ENCODE measurements at regions not wholly inside any gene's neighbourhood (a gene's known extent, or its start where the extent isn't known, plus 50 kb on each side); places are given as distances from the start of the nearest gene placed in this dataset.

DNA sequence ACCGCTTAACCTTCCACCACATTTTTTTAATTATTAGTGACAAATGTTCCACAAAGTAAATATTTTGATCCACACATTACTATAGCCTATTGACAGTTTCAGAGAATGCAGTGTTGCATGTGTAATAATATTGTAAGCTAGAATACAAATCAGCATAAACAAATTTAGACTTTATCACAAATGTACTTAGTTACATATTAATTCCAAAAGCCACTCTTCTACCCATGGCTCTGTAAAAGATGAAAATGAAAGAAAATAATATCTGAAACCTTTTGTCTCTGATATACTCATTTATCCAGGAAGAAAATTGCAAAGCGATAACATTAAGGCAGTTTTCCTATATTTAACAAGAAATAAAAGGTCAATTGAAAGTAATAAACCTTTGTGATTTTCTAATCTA, 954.0 kb upstream of the MAN1A1 start:
- no peak for DNase-seq (ENCODE audit: low read depth)
- H3K4me3 ChIP-seq (ENCODE audit: low read depth, low read length), result no peak overlapping the region
- no peak for TF ChIP-seq CTCF (IDR thresholded peaks at IDR 0.05; ENCODE audit: control insufficient read depth, extremely low read depth, insufficient read depth)

DNA sequence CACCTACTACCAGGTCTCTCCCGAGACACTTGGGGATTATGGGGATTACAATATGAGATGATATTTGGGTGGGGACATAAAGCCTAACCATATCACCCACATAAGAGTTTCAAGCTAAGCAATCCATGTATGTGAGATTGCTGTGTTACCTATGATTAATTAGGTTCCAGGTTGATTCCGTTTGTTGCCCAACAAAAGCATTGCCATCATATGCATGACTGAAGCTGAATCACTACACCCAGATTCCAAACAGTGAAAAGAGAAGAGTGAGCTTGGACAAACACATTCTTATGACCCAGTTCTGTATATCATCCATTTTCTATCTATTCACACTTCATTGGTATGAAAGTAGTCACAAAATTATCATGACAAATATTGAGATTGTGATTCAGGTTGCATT, 952.5 kb upstream of the MAN1A1 start:
- no peak for DNase-seq (ENCODE audit: low read depth)
- no peak overlapping the region for H3K4me3 ChIP-seq (ENCODE audit: low read depth, low read length)
- no peak for TF ChIP-seq CTCF (IDR thresholded peaks at IDR 0.05; ENCODE audit: control insufficient read depth, extremely low read depth, insufficient read depth)

GRCh38 chr6:120290964-120291363, 941.4 kb upstream of the MAN1A1 start:
- no peak overlapping the region for H3K4me3 ChIP-seq (ENCODE audit: low read depth, low read length)
- DNase-seq (ENCODE audit: low read depth), result no peak
- no peak for TF ChIP-seq CTCF (IDR thresholded peaks at IDR 0.05; ENCODE audit: control insufficient read depth, extremely low read depth, insufficient read depth)

GRCh38 chr6:120282005-120282404, 932.4 kb upstream of the MAN1A1 start:
- no peak overlapping the region for H3K4me3 ChIP-seq (ENCODE audit: low read depth, low read length)
- no peak for DNase-seq (ENCODE audit: low read depth)
- no peak for TF ChIP-seq CTCF (IDR thresholded peaks at IDR 0.05; ENCODE audit: control insufficient read depth, extremely low read depth, insufficient read depth)

DNA sequence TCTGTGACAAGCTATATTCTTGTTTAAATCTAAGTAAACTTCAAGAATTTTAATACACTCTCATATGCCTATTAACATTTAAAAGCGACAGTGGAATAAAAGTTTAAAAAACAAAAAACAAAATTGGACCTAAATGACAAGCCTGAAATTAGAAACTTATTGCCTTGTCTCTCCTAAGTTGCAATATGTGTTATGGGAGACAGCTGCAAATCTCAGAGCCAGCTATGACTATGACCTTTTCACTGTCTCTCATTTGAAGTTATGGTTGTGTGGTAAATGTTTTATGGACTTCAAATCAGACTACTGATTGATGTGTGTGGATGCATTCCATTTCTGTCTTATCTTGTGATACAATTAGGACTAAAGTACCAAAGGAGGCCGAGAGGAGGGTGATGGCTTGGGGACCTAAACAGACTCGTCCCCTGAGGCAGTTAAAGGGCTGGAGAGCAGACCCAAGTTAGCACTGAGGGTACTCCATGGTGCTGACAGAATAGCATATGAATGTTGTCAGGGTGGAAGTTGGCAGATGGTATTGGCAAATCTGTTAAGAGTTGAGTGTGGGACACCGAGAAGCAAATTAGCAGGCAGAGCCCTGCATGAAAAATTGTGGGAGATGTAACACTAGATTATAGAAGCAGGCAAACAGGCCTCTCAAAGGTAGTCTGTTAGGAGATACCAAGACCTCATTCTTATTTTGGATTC, 930.1 kb upstream of the MAN1A1 start:
- no peak for DNase-seq (ENCODE audit: low read depth)
- H3K4me3 ChIP-seq (ENCODE audit: low read depth, low read length), result no peak overlapping the region
- TF ChIP-seq CTCF (IDR thresholded peaks at IDR 0.05; ENCODE audit: control insufficient read depth, extremely low read depth, insufficient read depth), result no peak

DNA sequence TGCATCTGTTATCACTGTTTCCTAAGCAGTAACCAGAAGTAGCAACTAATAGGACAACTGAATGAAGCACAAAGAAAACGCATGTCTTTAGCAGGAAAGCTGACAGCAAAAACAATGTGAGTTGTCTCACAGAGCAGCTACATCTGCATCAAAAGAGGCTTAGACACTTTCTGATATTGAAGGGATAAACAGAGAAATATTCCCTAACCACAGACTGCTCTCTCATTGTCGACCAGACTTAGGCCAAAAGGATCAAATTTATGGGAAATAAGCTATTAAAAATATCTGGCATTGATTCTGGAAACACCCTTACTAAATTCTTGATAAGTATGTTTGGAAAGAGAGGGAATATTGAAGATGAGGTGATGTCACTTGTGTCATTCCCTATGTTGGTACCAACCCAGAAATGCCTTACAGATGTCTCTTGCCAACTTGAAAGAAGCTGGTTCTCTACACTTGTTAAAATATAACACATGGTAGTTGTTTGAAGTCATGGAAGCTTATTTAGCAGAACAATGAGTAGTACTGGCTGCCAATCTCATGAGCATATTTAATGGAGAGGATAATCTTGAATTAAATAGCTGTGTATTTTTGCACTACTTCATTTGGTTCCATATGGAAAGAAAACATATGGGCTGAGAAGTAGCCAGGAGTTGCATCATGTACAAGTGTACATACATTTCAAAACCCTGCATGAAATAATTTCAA, 929.3 kb upstream of the MAN1A1 start:
- H3K4me3 ChIP-seq (ENCODE audit: low read depth, low read length), result no peak overlapping the region
- DNase-seq (ENCODE audit: low read depth), result no peak
- TF ChIP-seq CTCF (IDR thresholded peaks at IDR 0.05; ENCODE audit: control insufficient read depth, extremely low read depth, insufficient read depth), result no peak

Measured in LNCaP clone FGC (cell line).